WTC11 (cell line): ENCODE measurements at regions not wholly inside any gene's neighbourhood (a gene's known extent, or its start where the extent isn't known, plus 50 kb on each side); places are given as distances from the start of the nearest gene placed in this dataset.

Experiments used
- ATAC-seq: fragments of 200-7000 bp; cut with Tn5 transposase; 2 replicates; pipeline ENCODE4 v1.10.0; 2021; ENCODE audit warnings: mild to moderate bottlenecking, moderate library complexity
- CTCF ChIA-PET: fragments of 300-600 bp; sonication (Branson Sonifier 250); formaldehyde crosslinking; loops from one replicate; lab custom pipeline; 2021; ENCODE audit warnings: antibody characterized with exemption; lab: Charles Lee
- POLR2A ChIA-PET: fragments of 350-600 bp; sonication (Branson Sonifier 250); formaldehyde crosslinking; loops from one replicate; lab custom pipeline; 2021; ENCODE audit warnings: antibody characterized with exemption; lab: Charles Lee
- DNase-seq: peaks from one replicate; pipeline ENCODE4 v3.0.0; 2021; ENCODE audit warnings: low spot score
- H3K27ac Mint-ChIP-seq: 2 replicates; pipeline ENCODE4 v1.8.0; 2021; ENCODE audit warnings: mixed read lengths
- H3K27me3 Mint-ChIP-seq: 2 replicates; pipeline ENCODE4 v1.8.0; 2021; ENCODE audit warnings: low read depth, mild to moderate bottlenecking, moderate library complexity, mixed read lengths
- H3K36me3 Mint-ChIP-seq: 2 replicates; pipeline ENCODE4 v1.8.0; 2021; ENCODE audit warnings: mixed read lengths
- H3K4me1 Mint-ChIP-seq: 2 replicates; pipeline ENCODE4 v1.8.0; 2022; ENCODE audit warnings: mixed read lengths
- H3K4me3 Mint-ChIP-seq: 2 replicates; pipeline ENCODE4 v1.8.0; 2021; ENCODE audit warnings: mild to moderate bottlenecking, moderate library complexity, mixed read lengths
- H3K9me3 Mint-ChIP-seq: 2 replicates; pipeline ENCODE4 v1.8.0; 2021; ENCODE audit warnings: mixed read lengths
- HMGA2 ChIP-seq: fragments of 250-450 bp; sonication (Bioruptor Pico); IDR thresholded peaks from 2 replicates; pipeline ENCODE4 v1.4.0; 2021; ENCODE audit warnings: mild to moderate bottlenecking, moderate library complexity
- IRF2 ChIP-seq: sonication (generic); formaldehyde crosslinking; IDR thresholded peaks from 2 replicates; pipeline ENCODE4 v1.8.0; 2022; ENCODE audit warnings: low read depth, missing genetic modification reagents, borderline replicate concordance
- MXD4 ChIP-seq: fragments of 250-450 bp; sonication (Bioruptor Pico); IDR thresholded peaks from 2 replicates; pipeline ENCODE4 v1.8.0; 2021; ENCODE audit warnings: mild to moderate bottlenecking, moderate library complexity, borderline replicate concordance
- NFYB ChIP-seq: sonication (generic); formaldehyde crosslinking; conservative IDR thresholded peaks from 2 replicates; pipeline ENCODE4 v1.8.0; 2022; ENCODE audit warnings: low read depth, missing genetic modification reagents
- RELA ChIP-seq: sonication (generic); formaldehyde crosslinking; IDR thresholded peaks from 2 replicates; pipeline ENCODE4 v1.8.1; 2022; ENCODE audit warnings: missing genetic modification reagents, mild to moderate bottlenecking, borderline replicate concordance
- ZNF232 ChIP-seq: sonication (generic); formaldehyde crosslinking; IDR thresholded peaks from 2 replicates; pipeline ENCODE4 v1.8.0; 2022; ENCODE audit warnings: mild to moderate bottlenecking, missing genetic modification reagents
- ZNF423 ChIP-seq: fragments of 250-450 bp; sonication (Bioruptor Pico); IDR thresholded peaks from 2 replicates; pipeline ENCODE4 v2.1.2; 2022; ENCODE audit warnings: mild to moderate bottlenecking, moderate library complexity
- TF ChIP-seq, protein P1 (sequence below): sonication (generic); formaldehyde crosslinking; IDR thresholded peaks from 2 replicates; pipeline ENCODE4 v1.8.0; 2022; ENCODE audit warnings: mild to moderate bottlenecking, missing genetic modification reagents
- TF ChIP-seq, protein P2 (sequence below): sonication (generic); formaldehyde crosslinking; conservative IDR thresholded peaks from 2 replicates; pipeline ENCODE4 v1.8.1; 2023; ENCODE audit warnings: mild to moderate bottlenecking, low read depth, missing genetic modification reagents, moderate library complexity
- TF ChIP-seq, protein P3 (sequence below): sonication (generic); formaldehyde crosslinking; IDR thresholded peaks from 2 replicates; pipeline ENCODE4 v1.8.0; 2022; ENCODE audit warnings: missing genetic modification reagents
- TF ChIP-seq, protein P4 (sequence below): sonication (generic); formaldehyde crosslinking; IDR thresholded peaks from 2 replicates; pipeline ENCODE4 v1.8.0; 2023; ENCODE audit warnings: mild to moderate bottlenecking, missing genetic modification reagents
- TF ChIP-seq, protein P5 (sequence below): fragments of 250-450 bp; sonication (Bioruptor Pico); IDR thresholded peaks from 2 replicates; pipeline ENCODE4 v1.9.0; 2021; ENCODE audit warnings: mild to moderate bottlenecking

DNA sequence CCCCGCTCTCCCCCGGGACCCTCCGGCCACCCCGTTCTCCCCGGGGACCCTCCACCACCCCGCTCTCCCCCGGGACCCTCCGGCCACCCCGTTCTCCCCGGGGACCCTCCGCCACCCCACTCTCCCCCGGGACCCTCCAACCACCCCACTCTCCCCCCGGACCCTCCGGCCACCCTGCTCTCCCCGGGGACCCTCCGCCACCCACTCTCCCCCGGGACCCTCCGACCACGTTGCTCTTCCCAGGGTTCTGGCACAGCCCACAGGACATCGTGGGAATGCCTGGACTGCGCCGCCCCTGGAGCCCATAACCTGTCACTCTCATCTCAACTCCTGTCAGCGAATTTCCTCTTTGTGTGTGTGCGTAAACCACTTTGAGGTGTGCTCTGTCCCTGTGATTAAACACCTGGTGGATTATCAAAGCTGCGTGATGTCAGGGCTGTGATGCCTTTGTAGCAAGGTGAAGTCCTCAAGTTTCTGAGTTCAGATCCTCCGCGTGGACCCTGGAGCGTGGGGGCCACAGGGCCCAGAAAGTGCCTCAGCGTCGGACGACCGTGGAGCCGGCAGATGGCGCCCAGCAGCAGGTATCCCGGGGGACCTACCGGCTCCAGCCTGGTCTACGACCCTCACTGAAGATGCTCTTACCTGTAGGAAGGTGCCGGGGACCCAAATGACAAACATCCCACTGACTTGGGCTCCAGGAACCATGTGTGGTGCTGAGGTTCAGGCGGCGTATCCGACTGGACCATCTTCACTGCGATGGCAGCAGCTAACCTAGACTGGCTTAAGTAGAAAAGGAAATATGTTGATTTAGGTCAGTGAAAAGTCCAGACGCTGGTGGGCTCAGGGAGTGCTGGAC lies 63.2 kb upstream of the GALNT9 start (continued):
- TF ChIP-seq, protein P1, sequence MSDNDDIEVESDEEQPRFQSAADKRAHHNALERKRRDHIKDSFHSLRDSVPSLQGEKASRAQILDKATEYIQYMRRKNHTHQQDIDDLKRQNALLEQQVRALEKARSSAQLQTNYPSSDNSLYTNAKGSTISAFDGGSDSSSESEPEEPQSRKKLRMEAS (CRISPR knock-in tag), result no peak
- TF ChIP-seq MXD4 (CRISPR knock-in tag), result no peak
- TF ChIP-seq, all 79 proteins: peak for 0

DNA sequence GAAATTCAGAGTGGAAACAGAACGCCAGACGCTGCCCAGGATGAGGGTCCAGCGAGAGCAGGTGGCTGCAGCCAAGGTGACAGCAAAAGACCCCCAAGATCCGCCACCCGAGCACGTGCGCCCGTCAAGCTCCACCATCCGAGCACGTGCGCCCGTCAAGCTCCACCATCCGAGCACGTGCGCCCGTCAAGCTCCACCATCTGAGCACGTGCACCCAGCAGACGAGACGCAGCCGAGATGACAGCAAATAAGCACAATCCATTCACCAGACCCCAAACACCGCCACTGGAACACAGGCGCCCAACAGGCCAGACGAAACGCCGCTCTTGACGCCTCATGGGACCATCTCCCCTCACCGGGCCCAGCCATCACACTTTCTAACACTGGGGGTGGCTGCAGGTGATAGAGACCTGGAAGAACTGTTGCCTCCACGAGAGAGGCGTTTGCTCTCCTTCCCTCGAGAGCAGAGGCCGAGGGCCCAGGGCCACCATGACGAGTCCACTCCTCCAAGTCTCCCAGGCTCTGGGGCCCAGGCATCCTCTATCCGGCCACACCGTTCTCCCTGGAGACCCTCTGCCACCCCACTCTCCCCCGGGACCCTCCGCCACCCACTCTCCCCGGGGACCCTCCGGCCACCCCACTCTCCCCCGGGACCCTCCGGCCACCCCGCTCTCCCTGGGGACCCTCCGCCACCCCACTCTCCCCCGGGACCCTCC lies 62.1 kb upstream of the GALNT9 start:
- Mint-ChIP-seq H3K36me3 (no peaks in the 10 kb centered on the region), H3K4me3 (no peak overlapping the region), H3K27ac (no peak overlapping the region), H3K9me3 (peaks cover 6% of the 10 kb centered on the region), H3K4me1 (peaks cover 19% of the 10 kb centered on the region), H3K27me3 (peaks cover 68% of the 10 kb centered on the region)
- DNase-seq, result no peak
- no peak for TF ChIP-seq HMGA2
- TF ChIP-seq NFYB (CRISPR knock-in tag), result no peak
- TF ChIP-seq IRF2, result no peak
- TF ChIP-seq, protein P2, sequence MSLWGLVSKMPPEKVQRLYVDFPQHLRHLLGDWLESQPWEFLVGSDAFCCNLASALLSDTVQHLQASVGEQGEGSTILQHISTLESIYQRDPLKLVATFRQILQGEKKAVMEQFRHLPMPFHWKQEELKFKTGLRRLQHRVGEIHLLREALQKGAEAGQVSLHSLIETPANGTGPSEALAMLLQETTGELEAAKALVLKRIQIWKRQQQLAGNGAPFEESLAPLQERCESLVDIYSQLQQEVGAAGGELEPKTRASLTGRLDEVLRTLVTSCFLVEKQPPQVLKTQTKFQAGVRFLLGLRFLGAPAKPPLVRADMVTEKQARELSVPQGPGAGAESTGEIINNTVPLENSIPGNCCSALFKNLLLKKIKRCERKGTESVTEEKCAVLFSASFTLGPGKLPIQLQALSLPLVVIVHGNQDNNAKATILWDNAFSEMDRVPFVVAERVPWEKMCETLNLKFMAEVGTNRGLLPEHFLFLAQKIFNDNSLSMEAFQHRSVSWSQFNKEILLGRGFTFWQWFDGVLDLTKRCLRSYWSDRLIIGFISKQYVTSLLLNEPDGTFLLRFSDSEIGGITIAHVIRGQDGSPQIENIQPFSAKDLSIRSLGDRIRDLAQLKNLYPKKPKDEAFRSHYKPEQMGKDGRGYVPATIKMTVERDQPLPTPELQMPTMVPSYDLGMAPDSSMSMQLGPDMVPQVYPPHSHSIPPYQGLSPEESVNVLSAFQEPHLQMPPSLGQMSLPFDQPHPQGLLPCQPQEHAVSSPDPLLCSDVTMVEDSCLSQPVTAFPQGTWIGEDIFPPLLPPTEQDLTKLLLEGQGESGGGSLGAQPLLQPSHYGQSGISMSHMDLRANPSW (CRISPR knock-in tag), result no peak
- no peak for TF ChIP-seq ZNF423 (CRISPR knock-in tag)
- TF ChIP-seq, protein P3, sequence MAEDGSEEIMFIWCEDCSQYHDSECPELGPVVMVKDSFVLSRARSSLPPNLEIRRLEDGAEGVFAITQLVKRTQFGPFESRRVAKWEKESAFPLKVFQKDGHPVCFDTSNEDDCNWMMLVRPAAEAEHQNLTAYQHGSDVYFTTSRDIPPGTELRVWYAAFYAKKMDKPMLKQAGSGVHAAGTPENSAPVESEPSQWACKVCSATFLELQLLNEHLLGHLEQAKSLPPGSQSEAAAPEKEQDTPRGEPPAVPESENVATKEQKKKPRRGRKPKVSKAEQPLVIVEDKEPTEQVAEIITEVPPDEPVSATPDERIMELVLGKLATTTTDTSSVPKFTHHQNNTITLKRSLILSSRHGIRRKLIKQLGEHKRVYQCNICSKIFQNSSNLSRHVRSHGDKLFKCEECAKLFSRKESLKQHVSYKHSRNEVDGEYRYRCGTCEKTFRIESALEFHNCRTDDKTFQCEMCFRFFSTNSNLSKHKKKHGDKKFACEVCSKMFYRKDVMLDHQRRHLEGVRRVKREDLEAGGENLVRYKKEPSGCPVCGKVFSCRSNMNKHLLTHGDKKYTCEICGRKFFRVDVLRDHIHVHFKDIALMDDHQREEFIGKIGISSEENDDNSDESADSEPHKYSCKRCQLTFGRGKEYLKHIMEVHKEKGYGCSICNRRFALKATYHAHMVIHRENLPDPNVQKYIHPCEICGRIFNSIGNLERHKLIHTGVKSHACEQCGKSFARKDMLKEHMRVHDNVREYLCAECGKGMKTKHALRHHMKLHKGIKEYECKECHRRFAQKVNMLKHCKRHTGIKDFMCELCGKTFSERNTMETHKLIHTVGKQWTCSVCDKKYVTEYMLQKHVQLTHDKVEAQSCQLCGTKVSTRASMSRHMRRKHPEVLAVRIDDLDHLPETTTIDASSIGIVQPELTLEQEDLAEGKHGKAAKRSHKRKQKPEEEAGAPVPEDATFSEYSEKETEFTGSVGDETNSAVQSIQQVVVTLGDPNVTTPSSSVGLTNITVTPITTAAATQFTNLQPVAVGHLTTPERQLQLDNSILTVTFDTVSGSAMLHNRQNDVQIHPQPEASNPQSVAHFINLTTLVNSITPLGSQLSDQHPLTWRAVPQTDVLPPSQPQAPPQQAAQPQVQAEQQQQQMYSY, result no peak
- TF ChIP-seq, protein P4, sequence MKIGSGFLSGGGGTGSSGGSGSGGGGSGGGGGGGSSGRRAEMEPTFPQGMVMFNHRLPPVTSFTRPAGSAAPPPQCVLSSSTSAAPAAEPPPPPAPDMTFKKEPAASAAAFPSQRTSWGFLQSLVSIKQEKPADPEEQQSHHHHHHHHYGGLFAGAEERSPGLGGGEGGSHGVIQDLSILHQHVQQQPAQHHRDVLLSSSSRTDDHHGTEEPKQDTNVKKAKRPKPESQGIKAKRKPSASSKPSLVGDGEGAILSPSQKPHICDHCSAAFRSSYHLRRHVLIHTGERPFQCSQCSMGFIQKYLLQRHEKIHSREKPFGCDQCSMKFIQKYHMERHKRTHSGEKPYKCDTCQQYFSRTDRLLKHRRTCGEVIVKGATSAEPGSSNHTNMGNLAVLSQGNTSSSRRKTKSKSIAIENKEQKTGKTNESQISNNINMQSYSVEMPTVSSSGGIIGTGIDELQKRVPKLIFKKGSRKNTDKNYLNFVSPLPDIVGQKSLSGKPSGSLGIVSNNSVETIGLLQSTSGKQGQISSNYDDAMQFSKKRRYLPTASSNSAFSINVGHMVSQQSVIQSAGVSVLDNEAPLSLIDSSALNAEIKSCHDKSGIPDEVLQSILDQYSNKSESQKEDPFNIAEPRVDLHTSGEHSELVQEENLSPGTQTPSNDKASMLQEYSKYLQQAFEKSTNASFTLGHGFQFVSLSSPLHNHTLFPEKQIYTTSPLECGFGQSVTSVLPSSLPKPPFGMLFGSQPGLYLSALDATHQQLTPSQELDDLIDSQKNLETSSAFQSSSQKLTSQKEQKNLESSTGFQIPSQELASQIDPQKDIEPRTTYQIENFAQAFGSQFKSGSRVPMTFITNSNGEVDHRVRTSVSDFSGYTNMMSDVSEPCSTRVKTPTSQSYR (CRISPR knock-in tag), result no peak
- TF ChIP-seq ZNF232 (CRISPR knock-in tag), result no peak
- no peak for TF ChIP-seq RELA (CRISPR knock-in tag)
- TF ChIP-seq, protein P5, sequence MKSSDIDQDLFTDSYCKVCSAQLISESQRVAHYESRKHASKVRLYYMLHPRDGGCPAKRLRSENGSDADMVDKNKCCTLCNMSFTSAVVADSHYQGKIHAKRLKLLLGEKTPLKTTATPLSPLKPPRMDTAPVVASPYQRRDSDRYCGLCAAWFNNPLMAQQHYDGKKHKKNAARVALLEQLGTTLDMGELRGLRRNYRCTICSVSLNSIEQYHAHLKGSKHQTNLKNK (CRISPR knock-in tag), result no peak
- ChIA-PET CTCF (interaction anchor here (2.7 kb wide), 1 partner anchor 23 kb away, joined by 23 read pairs; no protein-coding TSS in a partner anchor), POLR2A (no interaction called here)
- no peak for ATAC-seq
